Gastrocnemius medialis (tissue), 4 donors: ENCODE measurements at regions not wholly inside any gene's neighbourhood (a gene's known extent, or its start where the extent isn't known, plus 50 kb on each side); places are given as distances from the start of the nearest gene placed in this dataset.

Experiments used
- ATAC-seq, 2 donors: fragments of 150-250 bp; one replicate each; pipeline ENCODE4 v1.9.1; 2016
- DNase-seq, 2 donors: peaks; one replicate each; pipeline ENCODE4 v3.0.0-alpha.2; 2019
- H3K27ac ChIP-seq, 4 donors: fragments of 200-600 bp; sonication (generic); 1 replicate in 1 of 4; 2 replicates in 3 of 4; pipeline ENCODE4 v1.5.1; 2016 to 2018; ENCODE audit warnings: mild to moderate bottlenecking in 2 of 4, moderate library complexity in 1 of 4
- H3K27me3 ChIP-seq, 3 donors: fragments of 200-600 bp; sonication (generic) in 2 of 3; 1 replicate in 1 of 3; 2 replicates in 2 of 3; pipeline versions ENCODE4 v1.5.1 to v1.6.0; 2016 to 2019; ENCODE audit warnings: mild to moderate bottlenecking in 1 of 3, moderate library complexity in 1 of 3
- H3K36me3 ChIP-seq, 2 donors: fragments of 200-600 bp; sonication (generic) in 1 of 2; one replicate each; pipeline ENCODE4 v1.5.1; 2017 to 2018
- H3K4me1 ChIP-seq, 2 donors: fragments of 200-600 bp; sonication (generic) in 1 of 2; one replicate each; pipeline ENCODE4 v1.5.1; 2016 to 2017; ENCODE audit warnings: mild to moderate bottlenecking in 2 of 2
- H3K4me3 ChIP-seq, 4 donors: fragments of 200-600 bp; sonication (generic) in 3 of 4; 1 replicate in 1 of 4; 2 replicates in 3 of 4; pipeline ENCODE4 v1.5.1; 2016 to 2019; ENCODE audit warnings: mild to moderate bottlenecking in 2 of 4
- H3K9me3 ChIP-seq, 3 donors: fragments of 200-600 bp; sonication (generic) in 2 of 3; 1 replicate in 1 of 3; 2 replicates in 2 of 3; pipeline ENCODE4 v1.5.1; 2016 to 2019
- CTCF ChIP-seq, 5 experiments: fragments of 450-650 bp in 3 of 5; fragments of 200-600 bp in 2 of 5; sonication (generic) in 2 of 5; IDR thresholded peaks in 4 of 5; conservative IDR thresholded peaks in 1 of 5; 1 replicate in 4 of 5; 2 replicates in 1 of 5; pipeline ENCODE4 v1.5.1; 2016 to 2019; ENCODE audit warnings: antibody characterized with exemption in 5 of 5, mild to moderate bottlenecking in 3 of 5, moderate library complexity in 3 of 5
- POLR2A ChIP-seq, 2 donors: fragments of 450-650 bp; IDR thresholded peaks; one replicate each; pipeline ENCODE4 v1.6.1; 2017; ENCODE audit warnings: antibody characterized with exemption in 2 of 2, mild to moderate bottlenecking in 2 of 2, moderate library complexity in 2 of 2
- in situ Hi-C, 4 donors: fragments of 200-750 bp; cut with MboI; loops; one replicate each; pipeline versions ENCODE4 v1.15.0 to v1.8.0; 2017; ENCODE audit warnings: low sequenced_read_pairs in 4 of 4
- intact Hi-C: fragments of 100-400 bp; cut with DNase I; formaldehyde crosslinking; loops from one replicate; pipeline ENCODE4 v1.15.1; 2023; ENCODE audit warnings: low total_unique reads

- H3K27ac ChIP-seq, result no peak overlapping the region
- H3K36me3 ChIP-seq, result no peaks in the 10 kb centered on the region
- no peak for TF ChIP-seq POLR2A (IDR thresholded peaks at IDR 0.05)
- no peak for TF ChIP-seq CTCF (IDR thresholded peaks at IDR 0.05 in 4 of 5, conservative IDR thresholded peaks at IDR 0.05 in 1 of 5)
- ATAC-seq (no peak), DNase-seq (no peak)
- intact Hi-C loops, result no loop called here
- H3K27me3 ChIP-seq, result peaks cover 0 to 9% (median 3%) of the 10 kb centered on the region in 3 donors
- no peaks in the 10 kb centered on the region for H3K9me3 ChIP-seq
- in situ Hi-C loops, result no loop called here
- no peaks in the 10 kb centered on the region for H3K4me1 ChIP-seq
- H3K4me3 ChIP-seq, result no peak overlapping the region
These were observed 135.0 kb downstream of the IRF8 start for GRCh38 chr16:86033971-86034370.

GRCh38 chr16:86034421-86034919 lies 135.5 kb downstream of the IRF8 start:
- H3K4me3 ChIP-seq, result no peak overlapping the region
- peaks cover 0 to 9% (median 3%) of the 10 kb centered on the region in 3 donors for H3K27me3 ChIP-seq
- ATAC-seq (no peak), DNase-seq (no peak)
- H3K9me3 ChIP-seq, result no peaks in the 10 kb centered on the region
- H3K27ac ChIP-seq, result no peak overlapping the region
- H3K4me1 ChIP-seq, result no peaks in the 10 kb centered on the region
- in situ Hi-C loops (no loop called here), intact Hi-C loops (no loop called here)
- TF ChIP-seq POLR2A (IDR thresholded peaks at IDR 0.05), result no peak
- TF ChIP-seq CTCF (IDR thresholded peaks at IDR 0.05 in 4 of 5, conservative IDR thresholded peaks at IDR 0.05 in 1 of 5), result no peak
- H3K36me3 ChIP-seq, result no peaks in the 10 kb centered on the region

- no peak overlapping the region for H3K27ac ChIP-seq
- ATAC-seq (no peak), DNase-seq (no peak)
- no peak overlapping the region for H3K4me3 ChIP-seq
- H3K27me3 ChIP-seq, result peaks cover 0 to 8% (median 7%) of the 10 kb centered on the region in 3 donors
- intact Hi-C loops (no loop called here), in situ Hi-C loops (no loop called here)
- no peaks in the 10 kb centered on the region for H3K4me1 ChIP-seq
- TF ChIP-seq POLR2A (IDR thresholded peaks at IDR 0.05) (no peak), CTCF (IDR thresholded peaks at IDR 0.05 in 4 of 5, conservative IDR thresholded peaks at IDR 0.05 in 1 of 5) (no peak)
- no peaks in the 10 kb centered on the region for H3K36me3 ChIP-seq
- no peaks in the 10 kb centered on the region for H3K9me3 ChIP-seq
These were observed 136.9 kb downstream of the IRF8 start for GRCh38 chr16:86035906-86036305.

GRCh38 chr16:86037999-86038925 lies 139.3 kb downstream of the IRF8 start:
- in situ Hi-C loops (no loop called here), intact Hi-C loops (no loop called here)
- no peak for ATAC-seq
- Histone ChIP-seq H3K27me3 (peaks cover 2 to 15% (median 14%) of the 10 kb centered on the region in 3 donors), H3K27ac (no peak overlapping the region), H3K4me1 (no peaks in the 10 kb centered on the region), H3K36me3 (no peaks in the 10 kb centered on the region), H3K9me3 (no peaks in the 10 kb centered on the region), H3K4me3 (no peak overlapping the region)
- no peak for DNase-seq
- TF ChIP-seq POLR2A (IDR thresholded peaks at IDR 0.05) (no peak), CTCF (IDR thresholded peaks at IDR 0.05 in 4 of 5, conservative IDR thresholded peaks at IDR 0.05 in 1 of 5) (no peak)
